ENCODE measurements at regions not wholly inside any gene's neighbourhood (a gene's known extent, or its start where the extent isn't known, plus 50 kb on each side); places are given as distances from the start of the nearest gene placed in this dataset.

DNA sequence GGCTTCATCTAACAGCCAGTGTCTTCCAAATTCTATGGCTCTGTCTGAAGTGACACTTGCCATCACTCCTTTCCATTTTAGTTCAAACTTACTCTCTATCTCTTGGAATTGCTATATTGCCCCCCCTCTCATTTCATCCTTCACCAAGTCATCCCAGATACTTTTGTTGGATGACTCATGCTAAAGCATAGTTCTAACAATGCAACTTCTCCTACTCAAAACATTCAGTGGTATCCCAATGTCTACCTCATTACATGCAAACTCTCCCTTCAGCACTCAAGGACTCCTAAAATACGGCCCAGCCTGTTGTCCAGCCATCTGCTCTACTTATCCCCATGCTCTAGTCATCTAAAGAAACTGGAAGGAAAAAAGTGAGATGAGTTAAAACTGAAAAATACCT is 171.6 kb downstream of the RASEF start:
- no peak overlapping the region for H3K9ac ChIP-seq (ENCODE audit: low read depth in 2 of 2, low read length in 2 of 2)
- no peak overlapping the region for H3K4me3 ChIP-seq
- TF ChIP-seq, protein P1, sequence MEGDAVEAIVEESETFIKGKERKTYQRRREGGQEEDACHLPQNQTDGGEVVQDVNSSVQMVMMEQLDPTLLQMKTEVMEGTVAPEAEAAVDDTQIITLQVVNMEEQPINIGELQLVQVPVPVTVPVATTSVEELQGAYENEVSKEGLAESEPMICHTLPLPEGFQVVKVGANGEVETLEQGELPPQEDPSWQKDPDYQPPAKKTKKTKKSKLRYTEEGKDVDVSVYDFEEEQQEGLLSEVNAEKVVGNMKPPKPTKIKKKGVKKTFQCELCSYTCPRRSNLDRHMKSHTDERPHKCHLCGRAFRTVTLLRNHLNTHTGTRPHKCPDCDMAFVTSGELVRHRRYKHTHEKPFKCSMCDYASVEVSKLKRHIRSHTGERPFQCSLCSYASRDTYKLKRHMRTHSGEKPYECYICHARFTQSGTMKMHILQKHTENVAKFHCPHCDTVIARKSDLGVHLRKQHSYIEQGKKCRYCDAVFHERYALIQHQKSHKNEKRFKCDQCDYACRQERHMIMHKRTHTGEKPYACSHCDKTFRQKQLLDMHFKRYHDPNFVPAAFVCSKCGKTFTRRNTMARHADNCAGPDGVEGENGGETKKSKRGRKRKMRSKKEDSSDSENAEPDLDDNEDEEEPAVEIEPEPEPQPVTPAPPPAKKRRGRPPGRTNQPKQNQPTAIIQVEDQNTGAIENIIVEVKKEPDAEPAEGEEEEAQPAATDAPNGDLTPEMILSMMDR (IDR thresholded peaks at IDR 0.05), result no peak
- no peaks in the 10 kb centered on the region for H3K27me3 ChIP-seq
- no peaks in the 10 kb centered on the region for H3K9me3 ChIP-seq
- no peak overlapping the region for H3K27ac ChIP-seq
- H3K36me3 ChIP-seq, result no peaks in the 10 kb centered on the region
- H3K4me1 ChIP-seq, result no peaks in the 10 kb centered on the region
- no peak for DNase-seq
- intact Hi-C loops (cut with DNase I), result no loop called here

DNA sequence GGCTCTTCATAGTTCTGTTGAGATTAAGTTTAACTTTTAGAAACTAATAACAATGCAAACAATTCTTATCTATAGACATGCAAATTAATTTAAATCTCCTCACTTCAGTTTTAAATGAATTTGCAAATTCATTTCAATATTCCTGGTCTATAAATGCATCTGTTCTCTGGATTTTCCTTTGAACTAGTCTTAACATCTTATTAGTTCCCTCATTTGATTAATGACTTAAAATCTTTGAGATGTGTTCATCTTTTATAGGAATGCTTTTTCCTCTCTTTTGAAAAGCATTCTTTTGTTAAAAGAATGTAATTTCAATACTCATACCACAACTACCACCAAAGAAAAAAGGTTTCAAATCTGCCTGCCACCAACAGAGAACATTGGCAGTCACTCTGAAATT is 169.4 kb downstream of the RASEF start:
- Histone ChIP-seq H3K4me1 (no peaks in the 10 kb centered on the region), H3K9ac (ENCODE audit: low read depth in 2 of 2, low read length in 2 of 2) (no peak overlapping the region)
- TF ChIP-seq, protein P1 (IDR thresholded peaks at IDR 0.05), result no peak

GRCh38 chr9:82894548-82894947 is 168.4 kb downstream of the RASEF start:
- H3K27me3 ChIP-seq, result no peaks in the 10 kb centered on the region
- no peak for DNase-seq
- intact Hi-C loops (cut with DNase I), result no loop called here
- no peak overlapping the region for H3K27ac ChIP-seq
- no peak overlapping the region for H3K4me3 ChIP-seq
- no peaks in the 10 kb centered on the region for H3K4me1 ChIP-seq
- no peaks in the 10 kb centered on the region for H3K36me3 ChIP-seq
- no peaks in the 10 kb centered on the region for H3K9me3 ChIP-seq
- H3K9ac ChIP-seq (ENCODE audit: low read depth in 2 of 2, low read length in 2 of 2), result no peak overlapping the region
- TF ChIP-seq, protein P1 (IDR thresholded peaks at IDR 0.05), result no peak

More for the DNA sequence above, 169.4 kb downstream of the RASEF start:
- no peak overlapping the region for H3K4me3 ChIP-seq
- no peak overlapping the region for H3K27ac ChIP-seq
- intact Hi-C loops (cut with DNase I), result no loop called here
- no peaks in the 10 kb centered on the region for H3K9me3 ChIP-seq
- H3K36me3 ChIP-seq, result no peaks in the 10 kb centered on the region
- DNase-seq, result no peak
- H3K27me3 ChIP-seq, result no peaks in the 10 kb centered on the region

DNA sequence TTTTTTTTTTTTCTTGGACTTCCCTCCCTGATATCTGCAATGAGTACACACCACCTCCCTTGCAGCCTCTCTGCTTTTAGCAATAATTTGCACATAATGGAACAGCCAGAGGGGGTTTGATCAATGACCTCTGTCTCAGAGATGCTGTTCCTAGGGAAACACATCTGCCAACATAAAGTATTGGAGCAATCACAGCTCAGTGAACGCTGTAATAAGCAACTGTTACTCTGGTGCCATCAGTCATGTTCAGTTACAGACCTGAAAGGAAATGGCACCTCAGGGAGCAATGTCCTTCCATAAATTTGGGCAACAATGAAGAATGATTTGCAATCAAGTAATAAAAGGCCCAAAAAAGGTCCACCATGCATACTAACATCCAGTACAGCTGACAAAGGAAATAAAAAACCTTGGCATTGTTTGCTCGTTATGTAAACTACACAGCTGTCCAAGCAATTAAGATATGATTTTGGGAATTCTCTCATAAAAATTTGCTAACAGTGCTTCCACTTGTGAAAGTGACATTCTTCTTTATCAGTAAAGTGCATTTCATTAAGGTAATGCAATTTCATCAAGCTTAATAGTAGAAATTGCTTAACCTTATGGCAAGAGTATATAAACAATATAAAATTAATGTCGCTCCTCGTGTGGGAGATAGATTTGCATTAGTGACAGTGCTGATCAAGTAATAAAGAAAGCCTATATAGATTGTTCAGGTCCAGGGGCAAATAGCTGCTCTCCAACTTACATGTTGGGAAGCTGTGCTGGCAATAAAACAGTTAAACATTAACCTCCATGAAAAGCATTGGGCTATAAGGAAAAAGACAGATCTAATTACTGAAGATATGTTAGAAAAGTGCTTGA is 167.8 kb downstream of the RASEF start:
- Histone ChIP-seq H3K27me3 (no peaks in the 10 kb centered on the region), H3K9ac (ENCODE audit: low read depth in 2 of 2, low read length in 2 of 2) (no peak overlapping the region), H3K4me3 (no peak overlapping the region), H3K36me3 (no peaks in the 10 kb centered on the region), H3K27ac (peak overlapping the region; percentile 49), H3K4me1 (no peaks in the 10 kb centered on the region), H3K9me3 (no peaks in the 10 kb centered on the region)
- TF ChIP-seq, protein P1 (IDR thresholded peaks at IDR 0.05), result no peak
- intact Hi-C loops (cut with DNase I), result no loop called here
- peak; percentile 57 for DNase-seq

- Histone ChIP-seq H3K27me3 (no peaks in the 10 kb centered on the region), H3K27ac (peak overlapping the region; percentile 49), H3K4me1 (no peaks in the 10 kb centered on the region), H3K36me3 (no peaks in the 10 kb centered on the region), H3K9ac (ENCODE audit: low read depth in 2 of 2, low read length in 2 of 2) (no peak overlapping the region), H3K9me3 (no peaks in the 10 kb centered on the region), H3K4me3 (no peak overlapping the region)
- intact Hi-C loops (cut with DNase I), result no loop called here
- TF ChIP-seq, protein P1 (IDR thresholded peaks at IDR 0.05), result no peak
- no peak for DNase-seq
Observed at GRCh38 chr9:82895822-82896110, 167.2 kb downstream of the RASEF start.

All from colonic mucosa (tissue), 4 donors.